ENCODE measurements at regions not wholly inside any gene's neighbourhood (a gene's known extent, or its start where the extent isn't known, plus 50 kb on each side); places are given as distances from the start of the nearest gene placed in this dataset.
"Not testable (repeated sequence)": the region's sequence is repeated elsewhere in the genome, so short reads cannot be mapped to it uniquely, and the experiment has no call there.

GRCh38 chr6:135555550-135555949 lies 58.0 kb upstream of the AHI1 start:
- TF ChIP-seq CTCF (IDR thresholded peaks at IDR 0.05): no peak
- TF ChIP-seq POLR2A (IDR thresholded peaks at IDR 0.05): no peak
- Histone ChIP-seq H3K4me3 (no peak overlapping the region), H3K27me3 (no peaks in the 10 kb centered on the region), H3K27ac (no peak overlapping the region), H3K4me1 (no peaks in the 10 kb centered on the region), H3K36me3 (ENCODE audit: low read depth, missing control alignments) (peaks cover 1% of the 10 kb centered on the region), H3K9me3 (no peaks in the 10 kb centered on the region)
- DNase-seq: no peak
- WGBS, 2 donors: 68 to 82% methylated on average over 4 of the region's 4 CpGs
- intact Hi-C loops (cut with DNase I; ENCODE audit: low total_unique reads): no loop called here

GRCh38 chr6:135557582-135557981 lies 60.0 kb upstream of the AHI1 start:
- intact Hi-C loops (cut with DNase I; ENCODE audit: low total_unique reads): no loop called here
- H3K27me3 ChIP-seq: no peaks in the 10 kb centered on the region
- TF ChIP-seq POLR2A (IDR thresholded peaks at IDR 0.05): no peak
- no peak for TF ChIP-seq CTCF (IDR thresholded peaks at IDR 0.05)
- no peaks in the 10 kb centered on the region for H3K4me1 ChIP-seq
- no peaks in the 10 kb centered on the region for H3K36me3 ChIP-seq (ENCODE audit: low read depth, missing control alignments)
- no peaks in the 10 kb centered on the region for H3K9me3 ChIP-seq
- no peak overlapping the region for H3K4me3 ChIP-seq
- no peak overlapping the region for H3K27ac ChIP-seq
- DNase-seq: no peak
- 92 to 93% methylated on average over 2 of the region's 2 CpGs for WGBS, 2 donors

- H3K36me3 ChIP-seq (ENCODE audit: low read depth, missing control alignments); intact Hi-C loops (cut with DNase I; ENCODE audit: low total_unique reads); H3K9me3 ChIP-seq; H3K27ac ChIP-seq; H3K27me3 ChIP-seq; DNase-seq; H3K4me1 ChIP-seq; H3K4me3 ChIP-seq: not testable (repeated sequence)
- WGBS, 2 donors: 88 to 100% methylated on average over 1 of the region's 1 CpG
Measured at GRCh38 chr6:135565605-135566004, 68.1 kb upstream of the AHI1 start.

GRCh38 chr6:135566311-135567068 lies 69.0 kb upstream of the AHI1 start:
- no peak overlapping the region for H3K27ac ChIP-seq
- no peaks in the 10 kb centered on the region for H3K4me1 ChIP-seq
- TF ChIP-seq CTCF (IDR thresholded peaks at IDR 0.05): no peak
- no peak for TF ChIP-seq POLR2A (IDR thresholded peaks at IDR 0.05)
- no peak for DNase-seq
- intact Hi-C loops (cut with DNase I; ENCODE audit: low total_unique reads): no loop called here
- H3K36me3 ChIP-seq (ENCODE audit: low read depth, missing control alignments): no peaks in the 10 kb centered on the region
- no peak overlapping the region for H3K4me3 ChIP-seq
- WGBS, 2 donors: 87 to 90% methylated on average over 3 to 7 of the region's 7 CpGs
- H3K9me3 ChIP-seq: no peaks in the 10 kb centered on the region
- no peaks in the 10 kb centered on the region for H3K27me3 ChIP-seq

GRCh38 chr6:135567375-135568083 lies 70.0 kb upstream of the AHI1 start:
- DNase-seq: no peak
- no peaks in the 10 kb centered on the region for H3K27me3 ChIP-seq
- no peaks in the 10 kb centered on the region for H3K4me1 ChIP-seq
- no peak overlapping the region for H3K4me3 ChIP-seq
- TF ChIP-seq POLR2A (IDR thresholded peaks at IDR 0.05) (no peak), CTCF (IDR thresholded peaks at IDR 0.05) (no peak)
- H3K36me3 ChIP-seq (ENCODE audit: low read depth, missing control alignments): no peaks in the 10 kb centered on the region
- no peaks in the 10 kb centered on the region for H3K9me3 ChIP-seq
- intact Hi-C loops (cut with DNase I; ENCODE audit: low total_unique reads): no loop called here
- WGBS, 2 donors: 87 to 93% methylated on average over 2 of the region's 2 CpGs
- no peak overlapping the region for H3K27ac ChIP-seq
